ENCODE measurements at regions not wholly inside any gene's neighbourhood (a gene's known extent, or its start where the extent isn't known, plus 50 kb on each side); places are given as distances from the start of the nearest gene placed in this dataset.
A peak's percentile ranks its signal among the peaks of the same experiment; 100 is the strongest.

- TF ChIP-seq TSHZ2 (CRISPR knock-in tag; IDR thresholded peaks at IDR 0.05) (no peak), ARNTL (CRISPR knock-in tag; IDR thresholded peaks at IDR 0.05; ENCODE audit: borderline replicate concordance, low read depth) (no peak), ZFP30 (CRISPR knock-in tag; IDR thresholded peaks at IDR 0.05) (no peak), PPARA (CRISPR knock-in tag; IDR thresholded peaks at IDR 0.05; ENCODE audit: borderline replicate concordance) (no peak)
Measured at GRCh38 chr6:138692058-138692977, 81.3 kb upstream of the CCDC28A start (continued).

- ATAC-seq, result peak; percentile 45
- TF ChIP-seq OSR1 (CRISPR knock-in tag; IDR thresholded peaks at IDR 0.05) (no peak), CREB5 (CRISPR knock-in tag; IDR thresholded peaks at IDR 0.05; ENCODE audit: low read depth) (no peak), ZFP3 (CRISPR knock-in tag; IDR thresholded peaks at IDR 0.05) (peak; percentile 85), TOX (CRISPR knock-in tag; IDR thresholded peaks at IDR 0.05; ENCODE audit: borderline replicate concordance) (no peak)
Measured at GRCh38 chr6:138692978-138693909, 80.3 kb upstream of the CCDC28A start.

GRCh38 chr6:138695193-138695592, 78.4 kb upstream of the CCDC28A start:
- ATAC-seq, result no peak
- TF ChIP-seq ZNF70 (CRISPR knock-in tag; IDR thresholded peaks at IDR 0.05), result no peak
- no peak for TF ChIP-seq ZFP30 (CRISPR knock-in tag; IDR thresholded peaks at IDR 0.05)
- no peak for TF ChIP-seq OSR1 (CRISPR knock-in tag; IDR thresholded peaks at IDR 0.05)
- TF ChIP-seq ZNF8 (CRISPR knock-in tag; IDR thresholded peaks at IDR 0.05), result no peak

GRCh38 chr6:138714493-138714892, 59.1 kb upstream of the CCDC28A start:
- ATAC-seq, result no peak
- no peak for TF ChIP-seq ZC3H10 (CRISPR knock-in tag; IDR thresholded peaks at IDR 0.05)
- no peak for TF ChIP-seq CREB5 (CRISPR knock-in tag; IDR thresholded peaks at IDR 0.05; ENCODE audit: low read depth)
- TF ChIP-seq CSDC2 (CRISPR knock-in tag; IDR thresholded peaks at IDR 0.05), result no peak
- TF ChIP-seq GLIS3 (CRISPR knock-in tag; IDR thresholded peaks at IDR 0.05), result no peak

- ATAC-seq, result no peak
- TF ChIP-seq ESRRG (CRISPR knock-in tag; IDR thresholded peaks at IDR 0.05) (no peak), PATZ1 (CRISPR knock-in tag; IDR thresholded peaks at IDR 0.05; ENCODE audit: borderline replicate concordance) (no peak), CREB5 (CRISPR knock-in tag; IDR thresholded peaks at IDR 0.05; ENCODE audit: low read depth) (no peak), ZNF8 (CRISPR knock-in tag; IDR thresholded peaks at IDR 0.05) (no peak), ARNTL (CRISPR knock-in tag; IDR thresholded peaks at IDR 0.05; ENCODE audit: borderline replicate concordance, low read depth) (no peak), GLIS3 (CRISPR knock-in tag; IDR thresholded peaks at IDR 0.05) (no peak), TOX (CRISPR knock-in tag; IDR thresholded peaks at IDR 0.05; ENCODE audit: borderline replicate concordance) (no peak), SNAI2 (CRISPR knock-in tag; IDR thresholded peaks at IDR 0.05) (no peak), ZFP3 (CRISPR knock-in tag; IDR thresholded peaks at IDR 0.05) (no peak), ISL1 (CRISPR knock-in tag; IDR thresholded peaks at IDR 0.05) (no peak), OSR1 (CRISPR knock-in tag; IDR thresholded peaks at IDR 0.05) (no peak), ZFP30 (CRISPR knock-in tag; IDR thresholded peaks at IDR 0.05) (no peak), PPARA (CRISPR knock-in tag; IDR thresholded peaks at IDR 0.05; ENCODE audit: borderline replicate concordance) (no peak), TSHZ2 (CRISPR knock-in tag; IDR thresholded peaks at IDR 0.05) (no peak), ZC3H10 (CRISPR knock-in tag; IDR thresholded peaks at IDR 0.05) (no peak), BACH2 (CRISPR knock-in tag; IDR thresholded peaks at IDR 0.05; ENCODE audit: borderline replicate concordance) (no peak)
Measured at GRCh38 chr6:138716013-138716412, 57.6 kb upstream of the CCDC28A start.
